K562 (cell line): ENCODE measurements at regions not wholly inside any gene's neighbourhood (a gene's known extent, or its start where the extent isn't known, plus 50 kb on each side); places are given as distances from the start of the nearest gene placed in this dataset.

Source experiments
- ATAC-seq: fragments of 200-7000 bp; cut with Tn5 transposase; 3 replicates; pipeline ENCODE4 v1.9.1; 2020; ENCODE audit warnings: moderate library complexity
- BruUV-seq: library from RNA; stranded (reverse); fragments of 400-500 nt; replicated peaks from 2 replicates; lab custom pipeline; 2021; lab: Mats Ljungman, UMichigan
- CTCF ChIA-PET: fragments of 300-600 bp; formaldehyde crosslinking; extraction: SDS; loops from one replicate; lab custom pipeline; 2021; ENCODE audit warnings: low intra/inter-chr PET ratio; lab: Yijun Ruan, JAX
- POLR2A ChIA-PET: fragments of 300-600, 350-650 bp; sonication (Branson Sonifier 250); formaldehyde crosslinking; extraction: SDS; loops from one replicate; lab custom pipeline; 2021; ENCODE audit warnings: antibody characterized with exemption, inconsistent platforms; lab: Yijun Ruan, JAX
- DNase-seq, 4 experiments: peaks; one replicate each; pipeline versions ENCODE4 v3.0.0 to v3.0.0-alpha.2; 2011 to 2018; ENCODE audit warnings: low spot score in 3 of 4, mixed read lengths in 3 of 4; ENCODE audit errors: extremely low read depth in 1 of 4
- FAIRE-seq: peaks from 2 replicates; lab custom pipeline; 2011; peaks lifted over from hg19 to GRCh38; lab: Jason Lieb, UNC
- H2AFZ ChIP-seq: 2 replicates; pipeline ENCODE4 v1.6.0; 2011; ENCODE audit warnings: low read depth, low read length, control low read depth, inconsistent platforms
- H3K27ac ChIP-seq: fragments of 200-600 bp; 3 replicates; pipeline ENCODE4 v1.8.0; 2011; ENCODE audit warnings: low read depth, mild to moderate bottlenecking, control low read depth, inconsistent platforms, low read length, moderate library complexity, mixed read lengths; ENCODE audit errors: extremely low read depth
- H3K27me3 ChIP-seq, 2 experiments: fragments of 300-600 bp in 1 of 2; 2 replicates in 1 of 2; 3 replicates in 1 of 2; pipeline versions ENCODE4 v1.6.0 to v1.8.0; 2011; ENCODE audit warnings: inconsistent platforms in 2 of 2, low read length in 2 of 2, mild to moderate bottlenecking in 1 of 2, mixed read lengths in 1 of 2, moderate library complexity in 1 of 2; ENCODE audit not compliant: control insufficient read depth in 2 of 2, insufficient read depth in 2 of 2
- H3K36me3 ChIP-seq: fragments of 300-600 bp; 3 replicates; pipeline ENCODE4 v1.8.0; 2011; ENCODE audit warnings: mild to moderate bottlenecking, low read length, inconsistent platforms; ENCODE audit not compliant: control insufficient read depth, insufficient read depth
- H3K4me1 ChIP-seq, 2 experiments: fragments of 200-600 bp in 1 of 2; replicated peaks in 1 of 2; 2 replicates in 1 of 2; 3 replicates in 1 of 2; pipeline versions ENCODE4 v1.5.1 to v1.8.0; 2011; ENCODE audit warnings: inconsistent platforms in 2 of 2, low read length in 2 of 2, mild to moderate bottlenecking in 1 of 2, mixed read lengths in 1 of 2, moderate library complexity in 1 of 2; ENCODE audit not compliant: control insufficient read depth in 2 of 2, insufficient read depth in 2 of 2
- H3K4me2 ChIP-seq: 2 replicates; pipeline ENCODE4 v1.6.1; 2011; ENCODE audit warnings: low read length, control low read depth, inconsistent platforms, mixed read lengths; ENCODE audit not compliant: insufficient read depth
- H3K4me3 ChIP-seq: fragments of 200-600 bp; sonication (generic), shearing (Covaris generic); 2 replicates; pipeline ENCODE4 v1.5.1; 2016; ENCODE audit warnings: control low read depth, inconsistent platforms
- H3K79me2 ChIP-seq: fragments of 200-600 bp; 3 replicates; pipeline ENCODE4 v1.8.0; 2011; ENCODE audit warnings: low read length, inconsistent platforms; ENCODE audit not compliant: control insufficient read depth, insufficient read depth
- H3K9ac ChIP-seq, 2 experiments: 2 replicates each; pipeline versions ENCODE4 v1.6.0 to v1.6.1; 2011; ENCODE audit warnings: low read depth in 2 of 2, low read length in 2 of 2, control low read depth in 1 of 2, inconsistent platforms in 1 of 2, mild to moderate bottlenecking in 1 of 2, mixed read lengths in 1 of 2; ENCODE audit not compliant: insufficient read depth in 1 of 2
- H3K9me1 ChIP-seq: one replicate; pipeline ENCODE4 v1.6.0; 2011; ENCODE audit warnings: inconsistent platforms, mild to moderate bottlenecking, low read length, moderate library complexity; ENCODE audit not compliant: control insufficient read depth, insufficient read depth
- H3K9me3 ChIP-seq: replicated peaks from 2 replicates; pipeline ENCODE4 v1.5.1; 2011; ENCODE audit warnings: low read depth, low read length, inconsistent platforms; ENCODE audit not compliant: control insufficient read depth, insufficient read depth
- H4K20me1 ChIP-seq: replicated peaks from 2 replicates; pipeline ENCODE4 v1.6.1; 2011; ENCODE audit warnings: low read length, inconsistent platforms, mixed read lengths; ENCODE audit not compliant: control insufficient read depth, insufficient read depth
- BCOR ChIP-seq: fragments of 450-650 bp; IDR thresholded peaks from 2 replicates; pipeline ENCODE4 v1.6.1; 2016
- CHD2 ChIP-seq: IDR thresholded peaks from 2 replicates; pipeline ENCODE4 v1.6.1; 2011; ENCODE audit warnings: low read depth, low read length
- ETV6 ChIP-seq, 3 experiments: fragments of 150-350 bp in 1 of 3; sonication (generic) in 1 of 3; formaldehyde crosslinking in 1 of 3; IDR thresholded peaks; 2 replicates each; pipeline versions ENCODE4 v1.6.1 to v1.8.0; 2014 to 2022; ENCODE audit warnings: borderline replicate concordance in 2 of 3, low read depth in 2 of 3, antibody characterized with exemption in 1 of 3, low read length in 1 of 3, mild to moderate bottlenecking in 1 of 3, missing genetic modification reagents in 1 of 3
- MEIS2 ChIP-seq: fragments of 450-650 bp; IDR thresholded peaks from 2 replicates; pipeline ENCODE4 v1.6.1; 2014; ENCODE audit warnings: mild to moderate bottlenecking; ENCODE audit not compliant: partially characterized antibody
- POLR3A ChIP-seq: IDR thresholded peaks from 2 replicates; pipeline ENCODE4 v1.6.1; 2011; ENCODE audit warnings: borderline replicate concordance, mild to moderate bottlenecking, moderate library complexity; ENCODE audit not compliant: insufficient read length, insufficient read depth; ENCODE audit errors: extremely low read depth
- RCOR1 ChIP-seq, 2 experiments: IDR thresholded peaks; 2 replicates each; pipeline ENCODE4 v1.6.1; 2012; ENCODE audit warnings: low read depth in 2 of 2, low read length in 2 of 2, borderline replicate concordance in 1 of 2, improper control_type of control experiment in 1 of 2
- ZKSCAN1 ChIP-seq: fragments of 150-350 bp; IDR thresholded peaks from 2 replicates; pipeline ENCODE4 v1.6.1; 2016; ENCODE audit warnings: low read depth, low read length
- ZNF384 ChIP-seq: IDR thresholded peaks from 2 replicates; pipeline ENCODE4 v1.6.1; 2012; ENCODE audit warnings: low read depth, low read length, improper control_type of control experiment
- WGBS: fragments of 100-300 bp; shearing (Covaris generic); methylation state at CpG from one replicate; pipeline ENCODE4 v1.1.6; 2016; ENCODE audit warnings: low coverage, mixed read lengths; ENCODE audit not compliant: insufficient coverage; ENCODE audit errors: missing lambda C conversion rate; 5-methylcytosine and 5-hydroxymethylcytosine counted together
- in situ Hi-C: fragments of 300-500 bp; cut with MboI; formaldehyde crosslinking; loops from 4 replicates; pipeline ENCODE4 v1.15.0; 2018; ENCODE audit warnings: inconsistent platforms, mixed read lengths
- intact Hi-C: fragments of 100-400 bp; cut with micrococcal nuclease; formaldehyde crosslinking; loops from 2 replicates; pipeline ENCODE4 v1.14.2; 2022
- TF ChIP-seq, protein P1 (sequence below): fragments of 450-650 bp; IDR thresholded peaks from 2 replicates; pipeline ENCODE4 v1.6.1; 2017; ENCODE audit warnings: mild to moderate bottlenecking, moderate library complexity
- TF ChIP-seq, protein P2 (sequence below): fragments of 450-650 bp; formaldehyde crosslinking; IDR thresholded peaks from 2 replicates; pipeline ENCODE4 v1.4.0; 2020; ENCODE audit warnings: mild to moderate bottlenecking, moderate library complexity
- TF ChIP-seq, protein P3 (sequence below): fragments of 450-650 bp; IDR thresholded peaks from 2 replicates; pipeline ENCODE4 v1.6.1; 2016; ENCODE audit warnings: borderline replicate concordance

DNA sequence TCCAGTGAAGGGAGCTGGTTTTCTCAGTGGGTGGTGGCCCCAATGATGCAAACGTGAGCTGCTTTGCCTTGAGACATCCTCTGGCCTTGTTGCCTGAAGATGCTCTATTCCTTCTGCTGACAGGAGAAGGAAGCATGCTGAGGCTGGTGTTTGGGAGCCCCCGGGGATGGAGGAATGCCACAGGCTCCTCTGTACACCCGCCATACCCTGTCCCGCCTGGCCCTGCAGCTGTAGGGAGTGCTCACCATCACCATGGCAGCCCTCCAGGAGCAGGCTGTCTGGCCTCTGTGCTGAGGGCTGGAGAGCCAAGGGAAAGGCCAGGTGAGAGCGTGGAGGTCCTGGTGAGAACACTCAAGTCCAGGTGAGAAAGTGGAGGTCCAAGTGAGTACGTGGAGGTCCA is 134.4 kb downstream of the MRPL36 start:
- FAIRE-seq (no peak), DNase-seq (no peak), ATAC-seq (no peak)
- no peaks in the 10 kb centered on the region for H3K9me3 ChIP-seq
- no peak overlapping the region for H3K27ac ChIP-seq
- H3K4me1 ChIP-seq = peaks cover 0 to 24% of the 10 kb centered on the region in 2 experiments; a peak in 2 of 5 replicates
- no peak overlapping the region for H3K4me3 ChIP-seq
- no peak overlapping the region for H3K9ac ChIP-seq
- WGBS = 0% methylated on average over 6 of the region's 6 CpGs
- in situ Hi-C loops = no loop called here
- peaks cover 32% of the 10 kb centered on the region for H4K20me1 ChIP-seq
- BruUV-seq = no TSS peak
- peaks cover 46 to 74% of the 10 kb centered on the region in 2 experiments for H3K27me3 ChIP-seq
- no peaks in the 10 kb centered on the region for H3K79me2 ChIP-seq
- no peak overlapping the region for H3K4me2 ChIP-seq
- TF ChIP-seq MEIS2 (no peak), POLR3A (no peak), CHD2 (no peak), BCOR (no peak)
- ChIA-PET POLR2A (interaction anchor here (0.6 kb wide), 1 partner anchor 289 kb away, joined by 3 read pairs; no protein-coding TSS in a partner anchor), CTCF (no interaction called here)
- no peak overlapping the region for H2AFZ ChIP-seq
- intact Hi-C loops = no loop called here
- peaks cover 3% of the 10 kb centered on the region for H3K9me1 ChIP-seq
- H3K36me3 ChIP-seq = no peaks in the 10 kb centered on the region

DNA sequence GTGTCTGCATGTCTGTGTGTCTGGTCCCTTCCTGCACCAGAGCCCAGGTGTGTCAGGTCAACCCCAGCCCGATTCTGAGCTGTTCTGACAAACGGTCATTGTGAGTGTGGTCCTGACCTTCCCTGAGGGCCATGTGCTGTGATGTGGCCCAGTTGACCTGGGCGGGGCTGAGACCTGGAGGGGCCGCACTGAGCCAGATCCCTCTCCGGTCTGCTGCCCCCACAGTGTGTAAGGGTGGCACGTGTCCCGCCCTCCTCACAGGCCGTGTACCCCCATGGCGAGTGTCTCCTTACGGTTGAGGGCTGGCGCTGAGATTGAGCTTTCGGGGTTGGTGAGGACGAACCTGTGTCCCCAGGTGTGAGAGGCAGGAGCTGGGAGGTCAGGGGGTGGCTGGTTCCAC is 136.5 kb downstream of the MRPL36 start:
- Histone ChIP-seq H3K27me3 (peaks cover 44 to 73% of the 10 kb centered on the region in 2 experiments; a peak in 4 of 5 replicates), H3K4me1 (peaks cover 0 to 30% of the 10 kb centered on the region in 2 experiments; a peak in 2 of 5 replicates), H3K4me3 (no peak overlapping the region), H4K20me1 (peaks cover 23% of the 10 kb centered on the region), H3K4me2 (no peak overlapping the region), H3K9me3 (no peaks in the 10 kb centered on the region), H3K27ac (no peak overlapping the region), H3K9ac (no peak overlapping the region), H2AFZ (no peak overlapping the region), H3K9me1 (peaks cover 3% of the 10 kb centered on the region), H3K36me3 (no peaks in the 10 kb centered on the region), H3K79me2 (no peaks in the 10 kb centered on the region)
- intact Hi-C loops = no loop called here
- in situ Hi-C loops = no loop called here
- no peak for ATAC-seq
- no TSS peak for BruUV-seq
- ChIA-PET CTCF (no interaction called here), POLR2A (no interaction called here)
- no peak for FAIRE-seq
- 4% methylated on average over 13 of the region's 13 CpGs for WGBS
- no peak for DNase-seq
- TF ChIP-seq ZNF384 (no peak), ETV6 (IDR thresholded peaks at IDR 0.05; ENCODE audit: borderline replicate concordance in 1 of 2, low read depth in 2 of 2, low read length in 1 of 2) (no peak), ETV6 (CRISPR knock-in tag; IDR thresholded peaks at IDR 0.05; ENCODE audit: borderline replicate concordance) (no peak), RCOR1 (IDR thresholded peaks at IDR 0.05; ENCODE audit: borderline replicate concordance in 1 of 2, low read depth in 2 of 2, low read length in 2 of 2) (no peak), ZKSCAN1 (no peak)
- TF ChIP-seq, protein P1, sequence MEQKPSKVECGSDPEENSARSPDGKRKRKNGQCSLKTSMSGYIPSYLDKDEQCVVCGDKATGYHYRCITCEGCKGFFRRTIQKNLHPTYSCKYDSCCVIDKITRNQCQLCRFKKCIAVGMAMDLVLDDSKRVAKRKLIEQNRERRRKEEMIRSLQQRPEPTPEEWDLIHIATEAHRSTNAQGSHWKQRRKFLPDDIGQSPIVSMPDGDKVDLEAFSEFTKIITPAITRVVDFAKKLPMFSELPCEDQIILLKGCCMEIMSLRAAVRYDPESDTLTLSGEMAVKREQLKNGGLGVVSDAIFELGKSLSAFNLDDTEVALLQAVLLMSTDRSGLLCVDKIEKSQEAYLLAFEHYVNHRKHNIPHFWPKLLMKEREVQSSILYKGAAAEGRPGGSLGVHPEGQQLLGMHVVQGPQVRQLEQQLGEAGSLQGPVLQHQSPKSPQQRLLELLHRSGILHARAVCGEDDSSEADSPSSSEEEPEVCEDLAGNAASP = no peak
- TF ChIP-seq, protein P2, sequence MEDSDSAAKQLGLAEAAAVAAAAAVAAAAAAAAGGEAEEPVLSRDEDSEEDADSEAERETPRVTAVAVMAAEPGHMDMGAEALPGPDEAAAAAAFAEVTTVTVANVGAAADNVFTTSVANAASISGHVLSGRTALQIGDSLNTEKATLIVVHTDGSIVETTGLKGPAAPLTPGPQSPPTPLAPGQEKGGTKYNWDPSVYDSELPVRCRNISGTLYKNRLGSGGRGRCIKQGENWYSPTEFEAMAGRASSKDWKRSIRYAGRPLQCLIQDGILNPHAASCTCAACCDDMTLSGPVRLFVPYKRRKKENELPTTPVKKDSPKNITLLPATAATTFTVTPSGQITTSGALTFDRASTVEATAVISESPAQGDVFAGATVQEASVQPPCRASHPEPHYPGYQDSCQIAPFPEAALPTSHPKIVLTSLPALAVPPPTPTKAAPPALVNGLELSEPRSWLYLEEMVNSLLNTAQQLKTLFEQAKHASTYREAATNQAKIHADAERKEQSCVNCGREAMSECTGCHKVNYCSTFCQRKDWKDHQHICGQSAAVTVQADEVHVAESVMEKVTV (CRISPR knock-in tag) = no peak
- TF ChIP-seq, protein P3, sequence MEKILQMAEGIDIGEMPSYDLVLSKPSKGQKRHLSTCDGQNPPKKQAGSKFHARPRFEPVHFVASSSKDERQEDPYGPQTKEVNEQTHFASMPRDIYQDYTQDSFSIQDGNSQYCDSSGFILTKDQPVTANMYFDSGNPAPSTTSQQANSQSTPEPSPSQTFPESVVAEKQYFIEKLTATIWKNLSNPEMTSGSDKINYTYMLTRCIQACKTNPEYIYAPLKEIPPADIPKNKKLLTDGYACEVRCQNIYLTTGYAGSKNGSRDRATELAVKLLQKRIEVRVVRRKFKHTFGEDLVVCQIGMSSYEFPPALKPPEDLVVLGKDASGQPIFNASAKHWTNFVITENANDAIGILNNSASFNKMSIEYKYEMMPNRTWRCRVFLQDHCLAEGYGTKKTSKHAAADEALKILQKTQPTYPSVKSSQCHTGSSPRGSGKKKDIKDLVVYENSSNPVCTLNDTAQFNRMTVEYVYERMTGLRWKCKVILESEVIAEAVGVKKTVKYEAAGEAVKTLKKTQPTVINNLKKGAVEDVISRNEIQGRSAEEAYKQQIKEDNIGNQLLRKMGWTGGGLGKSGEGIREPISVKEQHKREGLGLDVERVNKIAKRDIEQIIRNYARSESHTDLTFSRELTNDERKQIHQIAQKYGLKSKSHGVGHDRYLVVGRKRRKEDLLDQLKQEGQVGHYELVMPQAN = no peak
